ENCODE measurements at regions not wholly inside any gene's neighbourhood (a gene's known extent, or its start where the extent isn't known, plus 50 kb on each side); places are given as distances from the start of the nearest gene placed in this dataset.

DNA sequence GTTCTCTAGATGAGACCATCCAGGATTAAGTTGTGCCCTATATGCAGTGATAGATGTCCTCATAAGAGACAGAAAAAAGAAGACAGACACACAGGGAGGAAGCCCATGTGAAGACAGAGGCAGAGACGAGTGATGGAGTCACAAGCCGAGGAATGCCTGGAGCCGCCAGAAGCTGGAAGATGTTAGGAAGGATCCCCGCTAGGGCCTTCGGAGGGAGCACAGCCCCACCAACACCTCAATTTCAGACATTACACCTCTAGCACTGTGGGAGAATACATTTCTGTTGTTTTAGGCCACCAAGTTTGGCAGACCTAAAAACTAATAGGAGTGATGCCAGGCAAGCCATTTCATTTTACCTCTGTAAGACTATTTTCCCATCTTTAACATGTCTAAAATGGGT, 458.5 kb downstream of the MED13L start:
- TF ChIP-seq, protein P1, sequence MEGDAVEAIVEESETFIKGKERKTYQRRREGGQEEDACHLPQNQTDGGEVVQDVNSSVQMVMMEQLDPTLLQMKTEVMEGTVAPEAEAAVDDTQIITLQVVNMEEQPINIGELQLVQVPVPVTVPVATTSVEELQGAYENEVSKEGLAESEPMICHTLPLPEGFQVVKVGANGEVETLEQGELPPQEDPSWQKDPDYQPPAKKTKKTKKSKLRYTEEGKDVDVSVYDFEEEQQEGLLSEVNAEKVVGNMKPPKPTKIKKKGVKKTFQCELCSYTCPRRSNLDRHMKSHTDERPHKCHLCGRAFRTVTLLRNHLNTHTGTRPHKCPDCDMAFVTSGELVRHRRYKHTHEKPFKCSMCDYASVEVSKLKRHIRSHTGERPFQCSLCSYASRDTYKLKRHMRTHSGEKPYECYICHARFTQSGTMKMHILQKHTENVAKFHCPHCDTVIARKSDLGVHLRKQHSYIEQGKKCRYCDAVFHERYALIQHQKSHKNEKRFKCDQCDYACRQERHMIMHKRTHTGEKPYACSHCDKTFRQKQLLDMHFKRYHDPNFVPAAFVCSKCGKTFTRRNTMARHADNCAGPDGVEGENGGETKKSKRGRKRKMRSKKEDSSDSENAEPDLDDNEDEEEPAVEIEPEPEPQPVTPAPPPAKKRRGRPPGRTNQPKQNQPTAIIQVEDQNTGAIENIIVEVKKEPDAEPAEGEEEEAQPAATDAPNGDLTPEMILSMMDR (IDR thresholded peaks at IDR 0.05): no peak
- no peak for TF ChIP-seq POLR2A (IDR thresholded peaks at IDR 0.05)

Data from thyroid gland (tissue), 4 donors.